HEK293 (cell line): ENCODE measurements at regions not wholly inside any gene's neighbourhood (a gene's known extent, or its start where the extent isn't known, plus 50 kb on each side); places are given as distances from the start of the nearest gene placed in this dataset.

ENCODE experiments used
- BCL6B ChIP-seq: fragments of 450-650 bp; formaldehyde crosslinking; IDR thresholded peaks from 2 replicates; pipeline ENCODE4 v1.5.1; 2017; ENCODE audit warnings: missing biosample characterization, missing genetic modification characterization
- GLIS1 ChIP-seq: fragments of 450-650 bp; formaldehyde crosslinking; IDR thresholded peaks from 2 replicates; pipeline ENCODE4 v1.5.1; 2016; ENCODE audit warnings: missing biosample characterization, missing genetic modification characterization
- KLF9 ChIP-seq: fragments of 450-650 bp; formaldehyde crosslinking; IDR thresholded peaks from 2 replicates; pipeline ENCODE4 v1.5.1; 2016; ENCODE audit warnings: missing biosample characterization, missing genetic modification characterization, low read depth
- REST ChIP-seq: fragments of 450-650 bp; formaldehyde crosslinking; IDR thresholded peaks from 2 replicates; pipeline ENCODE4 v1.5.1; 2016; ENCODE audit warnings: missing biosample characterization, missing genetic modification characterization
- SALL2 ChIP-seq: fragments of 450-650 bp; formaldehyde crosslinking; IDR thresholded peaks from 2 replicates; pipeline ENCODE4 v1.5.0; 2017; ENCODE audit warnings: missing biosample characterization, mild to moderate bottlenecking, missing genetic modification characterization, borderline replicate concordance
- SP2 ChIP-seq: fragments of 450-650 bp; formaldehyde crosslinking; IDR thresholded peaks from 2 replicates; pipeline ENCODE4 v1.5.1; 2016; ENCODE audit warnings: missing biosample characterization, missing genetic modification characterization
- ZFP69B ChIP-seq: fragments of 450-650 bp; formaldehyde crosslinking; IDR thresholded peaks from 2 replicates; pipeline ENCODE4 v1.5.1; 2016; ENCODE audit warnings: missing biosample characterization, missing genetic modification characterization
- ZNF114 ChIP-seq: fragments of 450-650 bp; formaldehyde crosslinking; IDR thresholded peaks from 2 replicates; pipeline ENCODE4 v1.5.0; 2017; ENCODE audit warnings: missing biosample characterization, missing genetic modification characterization
- ZNF174 ChIP-seq: fragments of 450-650 bp; formaldehyde crosslinking; IDR thresholded peaks from 2 replicates; pipeline ENCODE4 v1.5.0; 2017; ENCODE audit warnings: missing biosample characterization, mild to moderate bottlenecking, missing genetic modification characterization
- ZNF302 ChIP-seq: fragments of 450-650 bp; formaldehyde crosslinking; IDR thresholded peaks from 2 replicates; pipeline ENCODE4 v1.5.1; 2016; ENCODE audit warnings: missing biosample characterization, missing genetic modification characterization, low read depth
- ZSCAN5A ChIP-seq: fragments of 450-650 bp; formaldehyde crosslinking; IDR thresholded peaks from 2 replicates; pipeline ENCODE4 v1.5.1; 2016; ENCODE audit warnings: missing biosample characterization, missing genetic modification characterization
- TF ChIP-seq, protein P1 (sequence below): fragments of 450-650 bp; formaldehyde crosslinking; IDR thresholded peaks from 2 replicates; pipeline ENCODE4 v1.5.1; 2016; ENCODE audit warnings: missing biosample characterization, missing genetic modification characterization
- TF ChIP-seq, protein P2 (sequence below): IDR thresholded peaks from 2 replicates; pipeline ENCODE4 v1.6.1; 2011; ENCODE audit warnings: mild to moderate bottlenecking, low read depth, low read length, borderline replicate concordance
- TF ChIP-seq, protein P3 (sequence below): fragments of 450-650 bp; formaldehyde crosslinking; IDR thresholded peaks from 2 replicates; pipeline ENCODE4 v1.5.1; 2016; ENCODE audit warnings: missing biosample characterization, missing genetic modification characterization

- TF ChIP-seq, protein P1, sequence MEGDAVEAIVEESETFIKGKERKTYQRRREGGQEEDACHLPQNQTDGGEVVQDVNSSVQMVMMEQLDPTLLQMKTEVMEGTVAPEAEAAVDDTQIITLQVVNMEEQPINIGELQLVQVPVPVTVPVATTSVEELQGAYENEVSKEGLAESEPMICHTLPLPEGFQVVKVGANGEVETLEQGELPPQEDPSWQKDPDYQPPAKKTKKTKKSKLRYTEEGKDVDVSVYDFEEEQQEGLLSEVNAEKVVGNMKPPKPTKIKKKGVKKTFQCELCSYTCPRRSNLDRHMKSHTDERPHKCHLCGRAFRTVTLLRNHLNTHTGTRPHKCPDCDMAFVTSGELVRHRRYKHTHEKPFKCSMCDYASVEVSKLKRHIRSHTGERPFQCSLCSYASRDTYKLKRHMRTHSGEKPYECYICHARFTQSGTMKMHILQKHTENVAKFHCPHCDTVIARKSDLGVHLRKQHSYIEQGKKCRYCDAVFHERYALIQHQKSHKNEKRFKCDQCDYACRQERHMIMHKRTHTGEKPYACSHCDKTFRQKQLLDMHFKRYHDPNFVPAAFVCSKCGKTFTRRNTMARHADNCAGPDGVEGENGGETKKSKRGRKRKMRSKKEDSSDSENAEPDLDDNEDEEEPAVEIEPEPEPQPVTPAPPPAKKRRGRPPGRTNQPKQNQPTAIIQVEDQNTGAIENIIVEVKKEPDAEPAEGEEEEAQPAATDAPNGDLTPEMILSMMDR (tag by site-specific recombination): no peak
- TF ChIP-seq ZNF174 (no peak), ZNF114 (tag by site-specific recombination) (no peak), REST (no peak), ZFP69B (tag by site-specific recombination) (no peak), SALL2 (tag by site-specific recombination) (no peak), KLF9 (tag by site-specific recombination) (no peak), ZSCAN5A (tag by site-specific recombination) (no peak), ZNF302 (no peak), BCL6B (tag by site-specific recombination) (no peak), GLIS1 (no peak), SP2 (no peak)
- TF ChIP-seq, protein P2, sequence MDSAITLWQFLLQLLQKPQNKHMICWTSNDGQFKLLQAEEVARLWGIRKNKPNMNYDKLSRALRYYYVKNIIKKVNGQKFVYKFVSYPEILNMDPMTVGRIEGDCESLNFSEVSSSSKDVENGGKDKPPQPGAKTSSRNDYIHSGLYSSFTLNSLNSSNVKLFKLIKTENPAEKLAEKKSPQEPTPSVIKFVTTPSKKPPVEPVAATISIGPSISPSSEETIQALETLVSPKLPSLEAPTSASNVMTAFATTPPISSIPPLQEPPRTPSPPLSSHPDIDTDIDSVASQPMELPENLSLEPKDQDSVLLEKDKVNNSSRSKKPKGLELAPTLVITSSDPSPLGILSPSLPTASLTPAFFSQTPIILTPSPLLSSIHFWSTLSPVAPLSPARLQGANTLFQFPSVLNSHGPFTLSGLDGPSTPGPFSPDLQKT: no peak
- TF ChIP-seq, protein P3, sequence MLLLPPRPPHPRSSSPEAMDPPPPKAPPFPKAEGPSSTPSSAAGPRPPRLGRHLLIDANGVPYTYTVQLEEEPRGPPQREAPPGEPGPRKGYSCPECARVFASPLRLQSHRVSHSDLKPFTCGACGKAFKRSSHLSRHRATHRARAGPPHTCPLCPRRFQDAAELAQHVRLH: no peak
These were observed 52.8 kb upstream of the GNG12 start for GRCh38 chr1:67886076-67886475.
